GM12864 (cell line): ENCODE measurements at regions not wholly inside any gene's neighbourhood (a gene's known extent, or its start where the extent isn't known, plus 50 kb on each side); places are given as distances from the start of the nearest gene placed in this dataset.

Source experiments
- DNase-seq: peaks from one replicate; pipeline ENCODE4 v3.0.0-alpha.2; 2011; ENCODE audit warnings: low read depth
- H3K4me3 ChIP-seq: 2 replicates; pipeline ENCODE4 v1.5.1; 2011; ENCODE audit warnings: mild to moderate bottlenecking, low read depth, low read length, control low read depth
- CTCF ChIP-seq: IDR thresholded peaks from 2 replicates; pipeline ENCODE4 v1.5.1; 2011; ENCODE audit warnings: low read depth, mild to moderate bottlenecking, moderate library complexity, low read length, control low read depth, inconsistent platforms; ENCODE audit errors: missing control alignments

GRCh38 chr3:102304550-102304949 is 130.3 kb upstream of the ZPLD1 start:
- no peak for TF ChIP-seq CTCF
- DNase-seq: no peak
- H3K4me3 ChIP-seq: no peak overlapping the region

DNA sequence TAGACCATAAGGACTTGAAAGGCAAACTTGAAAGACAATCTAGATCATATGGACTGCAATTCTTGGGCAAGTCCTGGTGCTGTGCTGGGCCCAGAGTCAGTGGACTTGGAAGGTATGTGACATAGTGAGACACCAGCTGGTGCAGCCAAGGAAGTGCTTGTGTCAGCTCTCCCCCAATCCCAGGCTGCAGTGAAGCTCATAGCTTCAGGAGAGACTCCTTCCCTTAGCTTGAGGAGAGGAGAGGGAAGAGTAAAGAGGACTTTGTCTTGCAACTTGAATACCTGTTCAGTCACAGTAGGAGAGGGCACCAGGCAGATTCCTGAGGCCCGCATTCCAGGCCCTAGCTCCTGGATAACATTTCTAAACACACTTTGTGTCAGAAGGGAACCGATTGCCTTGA is 127.4 kb upstream of the ZPLD1 start:
- H3K4me3 ChIP-seq: no peak overlapping the region
- no peak for DNase-seq
- no peak for TF ChIP-seq CTCF

DNA sequence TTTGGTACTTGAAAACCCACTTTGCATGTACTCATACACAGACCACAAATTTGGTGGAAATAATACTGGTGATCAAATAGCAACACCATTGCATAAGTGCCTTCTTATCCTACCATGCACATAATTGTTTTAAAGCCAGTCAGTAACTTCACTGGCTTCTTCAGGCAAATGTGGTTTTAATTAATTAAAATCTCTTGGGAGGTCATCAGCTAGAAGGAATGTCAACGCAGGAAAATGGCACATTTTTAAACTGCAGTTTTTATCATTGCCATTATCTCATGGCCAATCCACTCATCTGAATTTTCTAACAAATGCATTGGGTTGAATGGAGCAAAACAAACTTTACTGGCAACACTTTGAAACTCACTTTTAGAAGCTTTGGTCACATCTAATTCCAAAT is 105.7 kb upstream of the ZPLD1 start:
- DNase-seq: no peak
- no peak for TF ChIP-seq CTCF

DNA sequence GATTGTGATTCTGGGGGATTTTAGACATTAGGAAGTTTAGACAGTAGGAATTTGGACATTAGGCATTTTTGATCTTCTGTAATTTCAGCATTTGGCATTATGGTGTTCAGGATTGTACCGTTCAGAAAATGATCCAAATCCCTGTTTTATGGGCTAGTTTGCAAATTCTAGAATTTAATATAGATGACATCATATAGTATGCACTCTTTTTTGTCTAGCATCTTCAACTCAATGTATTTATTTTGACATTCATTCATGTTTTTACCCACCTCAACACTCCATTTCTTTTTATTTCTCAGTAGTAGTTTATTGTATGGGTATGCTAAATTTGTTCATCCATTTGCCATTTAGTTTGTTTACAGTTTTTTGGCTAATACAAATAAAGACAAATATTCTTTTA is 105.3 kb upstream of the ZPLD1 start:
- no peak for DNase-seq
- no peak overlapping the region for H3K4me3 ChIP-seq
- no peak for TF ChIP-seq CTCF

More for the DNA sequence above, 105.7 kb upstream of the ZPLD1 start:
- no peak overlapping the region for H3K4me3 ChIP-seq

DNA sequence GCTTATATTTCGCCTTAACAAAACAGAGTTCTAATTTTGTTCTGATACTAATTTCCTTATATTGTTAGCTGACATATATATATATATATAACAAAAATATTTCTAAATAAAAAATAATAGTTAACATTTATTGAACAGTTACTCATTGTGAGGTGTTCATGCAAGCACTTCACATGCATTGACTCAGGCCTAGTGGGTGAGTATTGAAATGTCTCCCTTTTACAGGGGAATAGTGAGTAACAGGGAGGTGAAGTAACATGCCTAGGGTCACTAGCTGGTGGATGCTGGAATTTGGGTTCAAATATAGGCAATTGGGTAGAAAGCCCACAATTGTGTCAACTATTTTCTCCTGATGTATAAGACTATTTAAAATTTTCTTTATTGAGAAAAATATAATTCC is 102.6 kb upstream of the ZPLD1 start:
- no peak overlapping the region for H3K4me3 ChIP-seq
- TF ChIP-seq CTCF: no peak
- no peak for DNase-seq

- TF ChIP-seq CTCF: no peak
- DNase-seq: no peak
- no peak overlapping the region for H3K4me3 ChIP-seq
Measured at GRCh38 chr3:102332934-102333333, 101.9 kb upstream of the ZPLD1 start.

- no peak for DNase-seq
- no peak overlapping the region for H3K4me3 ChIP-seq
- no peak for TF ChIP-seq CTCF
Measured at GRCh38 chr3:102336130-102336529, 98.7 kb upstream of the ZPLD1 start.
